HCT116 (cell line): ENCODE measurements at regions not wholly inside any gene's neighbourhood (a gene's known extent, or its start where the extent isn't known, plus 50 kb on each side); places are given as distances from the start of the nearest gene placed in this dataset.

Experiments
- ATAC-seq: fragments of 200-7000 bp; cut with Tn5 transposase; 2 replicates; pipeline ENCODE4 v1.9.1; 2020; ENCODE audit warnings: mild to moderate bottlenecking, moderate library complexity
- BruUV-seq: library from RNA; stranded (reverse); fragments of 400-500 nt; replicated peaks from 2 replicates; lab custom pipeline; 2021; lab: Mats Ljungman, UMichigan
- CTCF ChIA-PET: fragments of 300-600 bp; sonication (Branson Sonifier 250); formaldehyde crosslinking; loops from one replicate; lab custom pipeline; 2021; ENCODE audit warnings: antibody characterized with exemption; lab: Charles Lee
- POLR2A ChIA-PET: fragments of 300-600, 350-600 bp; sonication (Branson Sonifier 250); formaldehyde crosslinking; loops from one replicate; lab custom pipeline; 2021; ENCODE audit warnings: antibody characterized with exemption; lab: Charles Lee
- RAD21 ChIA-PET, 2 experiments: fragments of 300-600 bp; sonication (Branson Sonifier 250); formaldehyde crosslinking; loops; one replicate each; lab custom pipeline; 2023; ENCODE audit warnings: low total read pairs in 2 of 2; ENCODE audit not compliant: uncharacterized antibody in 2 of 2, unreplicated experiment in 2 of 2, low non-redundant PET in 1 of 2; lab: Charles Lee
- DNase-seq: peaks from one replicate; pipeline ENCODE4 v3.0.0-alpha.2; 2010; ENCODE audit warnings: low read depth, low spot score
- H2AFZ ChIP-seq: fragments of 200-600 bp; shearing (Covaris generic), sonication (generic); 2 replicates; pipeline ENCODE4 v1.6.1; 2017; ENCODE audit warnings: low read depth, mixed run types, mixed read lengths, antibody characterized with exemption, low read length; ENCODE audit not compliant: poor library complexity, severe bottlenecking
- H3K27ac ChIP-seq: 2 replicates; pipeline ENCODE4 v1.5.1; 2012; ENCODE audit warnings: low read depth, low read length
- H3K27me3 ChIP-seq: fragments of 200-600 bp; sonication (generic); 2 replicates; pipeline ENCODE4 v1.6.1; 2016; ENCODE audit warnings: mixed run types, low read length, mixed read lengths; ENCODE audit not compliant: insufficient read depth
- H3K36me3 ChIP-seq, 2 experiments: fragments of 200-500 bp in 1 of 2; fragments of 200-600 bp in 1 of 2; sonication (Bioruptor generic) in 1 of 2; sonication (generic) in 1 of 2; 2 replicates each; pipeline versions ENCODE4 v1.5.1 to v1.6.1; 2014 to 2016; ENCODE audit warnings: low read length in 2 of 2, inconsistent platforms in 1 of 2, mixed read lengths in 1 of 2, mixed run types in 1 of 2; ENCODE audit not compliant: insufficient read depth in 2 of 2, control insufficient read depth in 1 of 2
- H3K4me1 ChIP-seq, 2 experiments: fragments of 200-600 bp in 1 of 2; sonication (generic) in 1 of 2; 2 replicates each; pipeline versions ENCODE4 v1.5.1 to v1.6.1; 2012 to 2017; ENCODE audit warnings: low read length in 2 of 2, inconsistent platforms in 1 of 2, mild to moderate bottlenecking in 1 of 2, mixed read lengths in 1 of 2, mixed run types in 1 of 2, moderate library complexity in 1 of 2; ENCODE audit not compliant: insufficient read depth in 2 of 2, control insufficient read depth in 1 of 2
- H3K4me2 ChIP-seq: fragments of 200-600 bp; sonication (generic); 2 replicates; pipeline ENCODE4 v1.6.1; 2017; ENCODE audit warnings: mixed run types, low read length, mixed read lengths
- H3K4me3 ChIP-seq, 2 experiments: fragments of 200-600 bp in 1 of 2; sonication (generic) in 1 of 2; replicated peaks in 1 of 2; 2 replicates each; pipeline ENCODE4 v1.5.1; 2011 to 2016; ENCODE audit warnings: low read length in 2 of 2, control low read depth in 1 of 2, low read depth in 1 of 2, mild to moderate bottlenecking in 1 of 2, mixed read lengths in 1 of 2, mixed run types in 1 of 2
- H3K79me2 ChIP-seq: fragments of 200-600 bp; sonication (generic); 2 replicates; pipeline ENCODE4 v1.6.1; 2017; ENCODE audit warnings: mild to moderate bottlenecking, mixed run types, low read length, moderate library complexity, mixed read lengths; ENCODE audit not compliant: insufficient read depth
- H3K9ac ChIP-seq: fragments of 200-600 bp; sonication (generic); 2 replicates; pipeline ENCODE4 v1.6.1; 2016; ENCODE audit warnings: low read length, mixed read lengths
- H3K9me2 ChIP-seq: fragments of 200-600 bp; sonication (generic), shearing (Covaris generic); 2 replicates; pipeline ENCODE4 v1.6.1; 2017; ENCODE audit warnings: mixed run types, mild to moderate bottlenecking, moderate library complexity; ENCODE audit not compliant: insufficient read depth
- H3K9me3 ChIP-seq, 2 experiments: fragments of 200-500 bp in 1 of 2; fragments of 200-600 bp in 1 of 2; sonication (Bioruptor generic) in 1 of 2; sonication (generic) in 1 of 2; 2 replicates each; pipeline ENCODE4 v1.6.1; 2014 to 2017; ENCODE audit warnings: low read length in 2 of 2, mixed read lengths in 2 of 2, inconsistent platforms in 1 of 2, low read depth in 1 of 2, mild to moderate bottlenecking in 1 of 2, mixed run types in 1 of 2, moderate library complexity in 1 of 2; ENCODE audit not compliant: control insufficient read depth in 1 of 2, insufficient read depth in 1 of 2
- H4K20me1 ChIP-seq: fragments of 200-600 bp; sonication (generic), shearing (Covaris generic); 2 replicates; pipeline ENCODE4 v1.6.1; 2017; ENCODE audit warnings: mixed run types, mild to moderate bottlenecking, moderate library complexity; ENCODE audit not compliant: insufficient read depth
- ATF3 ChIP-seq: IDR thresholded peaks from 2 replicates; pipeline ENCODE4 v1.6.1; 2012
- CBX3 ChIP-seq: IDR thresholded peaks from 2 replicates; pipeline ENCODE4 v1.6.1; 2012; ENCODE audit warnings: low read depth
- CEBPB ChIP-seq: IDR thresholded peaks from 2 replicates; pipeline ENCODE4 v1.6.1; 2012; ENCODE audit warnings: low read depth
- CTCF ChIP-seq, 3 experiments: fragments of 200-600 bp in 1 of 3; sonication (generic) in 1 of 3; IDR thresholded peaks in 2 of 3; conservative IDR thresholded peaks in 1 of 3; 2 replicates each; pipeline ENCODE4 v1.5.1; 2012 to 2017; ENCODE audit warnings: low read depth in 2 of 3, low read length in 2 of 3, antibody characterized with exemption in 1 of 3, borderline replicate concordance in 1 of 3, control low read depth in 1 of 3, mild to moderate bottlenecking in 1 of 3, mixed read lengths in 1 of 3, mixed run types in 1 of 3, moderate library complexity in 1 of 3; ENCODE audit not compliant: insufficient read depth in 1 of 3
- EGR1 ChIP-seq: IDR thresholded peaks from 2 replicates; pipeline ENCODE4 v1.6.1; 2012; ENCODE audit warnings: low read depth
- FOSL1 ChIP-seq: IDR thresholded peaks from 2 replicates; pipeline ENCODE4 v1.6.1; 2012; ENCODE audit warnings: low read depth
- SIN3A ChIP-seq: IDR thresholded peaks from 2 replicates; pipeline ENCODE4 v1.6.1; 2012; ENCODE audit warnings: low read depth
- SRF ChIP-seq: IDR thresholded peaks from 2 replicates; pipeline ENCODE4 v1.6.1; 2012; ENCODE audit warnings: low read depth
- ZNF274 ChIP-seq: fragments of 200-500 bp; sonication (Bioruptor generic); IDR thresholded peaks from 2 replicates; pipeline ENCODE4 v1.6.1; 2014; ENCODE audit warnings: mild to moderate bottlenecking, low read depth, low read length, inconsistent platforms
- intact Hi-C: fragments of 100-400 bp; cut with micrococcal nuclease; formaldehyde crosslinking; loops from 2 replicates; pipeline ENCODE4 v1.10.0; 2022

- no peaks in the 10 kb centered on the region for H3K9me3 ChIP-seq
- intact Hi-C loops, result no loop called here
- ChIA-PET CTCF (no interaction called here), RAD21 (no interaction called here)
- H3K4me1 ChIP-seq, result no peaks in the 10 kb centered on the region
- ATAC-seq (no peak), DNase-seq (no peak)
- BruUV-seq, result no TSS peak
- no peaks in the 10 kb centered on the region for H3K9me2 ChIP-seq
- no peak overlapping the region for H3K4me3 ChIP-seq
- no peaks in the 10 kb centered on the region for H3K79me2 ChIP-seq
- H3K27me3 ChIP-seq, result no peaks in the 10 kb centered on the region
- H2AFZ ChIP-seq, result no peak overlapping the region
- H3K9ac ChIP-seq, result no peak overlapping the region
- TF ChIP-seq CBX3 (no peak), FOSL1 (no peak), ZNF274 (no peak), CEBPB (no peak), SIN3A (no peak), SRF (no peak), CTCF (IDR thresholded peaks at IDR 0.05 in 2 of 3, conservative IDR thresholded peaks at IDR 0.05 in 1 of 3; ENCODE audit: borderline replicate concordance in 1 of 3, insufficient read depth in 1 of 3, low read depth in 2 of 3, low read length in 2 of 3) (no peak), EGR1 (no peak), ATF3 (no peak)
- TF ChIP-seq, all 23 proteins: peak for 0
- POLR2A ChIA-PET, result no interaction called here
- Histone ChIP-seq H3K36me3 (no peaks in the 10 kb centered on the region), H3K27ac (no peak overlapping the region), H3K4me2 (no peak overlapping the region), H4K20me1 (no peaks in the 10 kb centered on the region)
Observed at GRCh38 chr4:184950117-184950830, 68.0 kb upstream of the HELT start.
